IPS-NIHi7 (cell line): ENCODE measurements at regions not wholly inside any gene's neighbourhood (a gene's known extent, or its start where the extent isn't known, plus 50 kb on each side); places are given as distances from the start of the nearest gene placed in this dataset.
"Not testable (repeated sequence)": the region's sequence is repeated elsewhere in the genome, so short reads cannot be mapped to it uniquely, and the experiment has no call there.

Experiments used
- DNase-seq: peaks from one replicate; pipeline ENCODE4 v3.0.0; 2012; ENCODE audit warnings: mixed read lengths; ENCODE audit errors: extremely low spot score

- peak; percentile 63 for DNase-seq
Measured at GRCh38 chr17:71003736-71004135, 834.4 kb downstream of the KCNJ2 start.

- no peak for DNase-seq
Measured at GRCh38 chr17:71004413-71004812, 835.1 kb downstream of the KCNJ2 start.

DNA sequence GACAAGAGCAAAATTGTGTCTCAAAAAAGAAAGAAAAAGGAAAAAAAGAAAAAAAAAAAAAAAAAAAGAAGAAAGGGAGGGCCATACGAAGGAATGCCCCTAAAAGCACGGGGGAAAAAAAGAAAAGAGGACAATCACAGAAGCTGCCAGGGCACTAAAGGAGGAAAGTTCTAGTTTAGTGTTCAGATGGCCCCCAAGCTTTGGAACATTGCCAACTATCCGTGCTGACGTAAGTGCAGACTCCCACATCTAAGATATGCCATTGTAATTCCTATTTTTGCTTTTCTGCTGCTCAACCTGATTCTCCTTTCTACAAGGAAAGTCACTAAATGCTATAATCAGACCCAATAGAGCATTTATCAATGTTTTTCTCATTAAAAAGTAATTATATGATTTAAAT, 842.1 kb downstream of the KCNJ2 start:
- DNase-seq = no peak

- no peak for DNase-seq
Measured at GRCh38 chr17:71019699-71020098, 850.4 kb downstream of the KCNJ2 start.

DNA sequence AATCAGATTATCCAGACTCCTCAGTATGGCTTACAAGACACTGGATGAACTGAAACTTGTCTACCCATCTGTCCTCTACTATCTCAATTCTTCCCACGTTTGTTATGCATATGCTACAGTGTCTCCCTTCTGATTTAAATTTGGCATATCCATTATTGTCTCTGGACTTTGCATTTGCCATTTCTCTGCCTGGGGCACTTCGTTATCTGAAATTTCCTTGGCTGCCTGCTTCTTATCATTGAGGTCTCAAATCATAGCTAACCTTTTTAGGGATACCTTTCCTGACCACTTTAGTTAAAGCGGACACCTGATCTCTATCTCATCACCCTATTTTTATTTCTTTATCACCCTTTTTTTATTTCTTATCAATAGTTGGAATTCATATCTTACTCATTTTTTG, 853.4 kb downstream of the KCNJ2 start:
- no peak for DNase-seq

DNA sequence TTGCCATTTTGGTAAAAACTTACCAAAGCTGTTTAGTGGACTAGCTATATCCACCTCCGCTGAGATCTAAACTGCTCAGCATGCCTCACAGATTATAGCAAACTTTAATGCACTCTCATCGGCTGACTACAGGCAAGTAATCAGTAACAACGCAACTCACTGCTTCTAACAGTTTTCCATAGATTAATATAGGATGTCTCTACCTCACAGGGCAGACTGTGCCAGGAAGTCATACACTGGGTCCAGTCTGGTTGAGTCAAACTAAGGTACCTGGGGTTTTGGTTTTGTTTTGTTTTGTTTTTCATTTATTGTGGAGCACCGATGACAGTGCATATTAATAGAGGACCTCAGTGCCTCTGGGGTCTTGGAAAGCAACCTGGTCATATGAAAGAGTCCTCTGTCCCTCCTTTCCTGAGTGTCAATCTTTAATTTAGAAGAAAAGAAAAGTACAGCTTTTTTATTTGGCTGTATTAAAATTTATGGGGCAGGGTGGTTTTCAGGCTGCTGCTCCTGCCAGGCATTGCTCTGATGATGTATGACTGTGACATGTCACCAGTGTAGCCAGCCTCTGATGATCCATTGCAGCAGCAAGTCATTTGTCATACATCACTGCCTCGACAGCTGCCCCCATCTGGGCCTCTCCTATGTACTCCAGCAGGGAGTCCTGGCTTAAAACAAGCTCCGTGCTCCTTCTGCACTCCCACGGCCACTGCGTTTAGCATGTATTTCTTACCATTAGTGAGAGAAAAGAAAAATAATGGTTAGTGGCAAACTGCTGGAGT, 854.1 kb downstream of the KCNJ2 start:
- DNase-seq = no peak

GRCh38 chr17:71024172-71024571, 854.8 kb downstream of the KCNJ2 start:
- DNase-seq = no peak

DNA sequence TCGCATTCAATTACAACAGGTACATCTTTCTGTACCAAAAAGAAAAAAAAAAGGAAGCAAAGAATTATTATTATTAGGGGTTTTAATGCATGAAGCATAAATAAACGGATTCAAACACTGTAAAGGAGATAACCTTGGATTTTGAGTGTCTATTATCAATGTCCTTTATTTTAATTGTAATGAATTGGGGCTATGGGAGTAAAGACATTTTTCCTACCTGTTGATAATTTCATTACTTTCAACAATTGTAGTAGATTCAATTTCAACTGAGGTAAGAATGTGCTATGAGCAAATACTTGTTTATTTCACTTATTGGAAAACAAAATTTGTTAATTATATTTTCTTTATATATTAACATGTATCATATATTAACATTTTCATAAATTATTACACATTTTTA, 855.6 kb downstream of the KCNJ2 start:
- DNase-seq = no peak

DNA sequence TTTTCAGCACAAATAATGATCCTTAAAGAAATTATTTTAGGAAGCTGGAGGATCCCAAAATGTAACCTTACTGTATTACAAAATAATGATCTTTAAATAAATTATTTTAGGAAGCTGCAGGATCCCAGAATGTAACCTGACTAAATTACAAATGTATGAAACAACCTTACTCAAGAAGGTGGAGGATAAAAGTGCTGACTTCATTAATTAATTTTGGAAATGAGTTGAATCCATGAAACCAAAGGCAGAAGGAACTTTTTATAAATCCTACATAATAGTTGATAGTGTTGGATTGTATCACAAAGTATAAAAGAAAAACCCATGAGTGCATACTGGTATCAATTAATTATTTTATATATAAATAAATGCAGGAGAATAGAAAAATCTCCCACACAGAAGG, 859.9 kb downstream of the KCNJ2 start:
- DNase-seq = no peak

- not testable (repeated sequence) for DNase-seq
Measured at GRCh38 chr17:71031286-71031685, 862.0 kb downstream of the KCNJ2 start.

GRCh38 chr17:71032746-71033273, 863.5 kb downstream of the KCNJ2 start:
- peak; percentile 75 for DNase-seq

GRCh38 chr17:71033336-71033735, 864.0 kb downstream of the KCNJ2 start:
- DNase-seq = peak; percentile 31

- no peak for DNase-seq
Measured at GRCh38 chr17:71035226-71035625, 865.9 kb downstream of the KCNJ2 start.

GRCh38 chr17:71037386-71037785, 868.1 kb downstream of the KCNJ2 start:
- DNase-seq = no peak

GRCh38 chr17:71039391-71039790, 870.1 kb downstream of the KCNJ2 start:
- DNase-seq = no peak

GRCh38 chr17:71052971-71053370, 883.6 kb downstream of the KCNJ2 start:
- DNase-seq = no peak

DNA sequence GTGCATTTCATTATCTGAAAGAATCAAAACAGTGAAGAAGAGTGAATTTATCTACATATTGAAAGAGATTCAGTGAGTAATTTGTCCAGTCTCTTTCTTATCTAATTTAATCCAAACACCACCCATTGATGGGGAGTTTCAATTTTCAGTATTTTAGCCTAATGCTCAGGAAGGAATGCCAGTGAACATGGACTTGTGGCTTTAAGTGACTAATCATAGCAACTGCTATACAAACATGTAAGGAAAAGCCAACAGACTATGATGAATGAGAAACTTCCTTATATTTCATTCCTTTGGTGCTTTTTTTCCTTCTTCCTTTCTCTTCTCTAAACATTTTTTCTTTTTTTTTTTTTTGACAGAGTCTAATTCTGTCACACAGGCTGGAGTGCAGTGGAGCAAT, 885.8 kb downstream of the KCNJ2 start:
- DNase-seq = no peak

GRCh38 chr17:71057448-71057847, 888.1 kb downstream of the KCNJ2 start:
- DNase-seq = no peak

DNA sequence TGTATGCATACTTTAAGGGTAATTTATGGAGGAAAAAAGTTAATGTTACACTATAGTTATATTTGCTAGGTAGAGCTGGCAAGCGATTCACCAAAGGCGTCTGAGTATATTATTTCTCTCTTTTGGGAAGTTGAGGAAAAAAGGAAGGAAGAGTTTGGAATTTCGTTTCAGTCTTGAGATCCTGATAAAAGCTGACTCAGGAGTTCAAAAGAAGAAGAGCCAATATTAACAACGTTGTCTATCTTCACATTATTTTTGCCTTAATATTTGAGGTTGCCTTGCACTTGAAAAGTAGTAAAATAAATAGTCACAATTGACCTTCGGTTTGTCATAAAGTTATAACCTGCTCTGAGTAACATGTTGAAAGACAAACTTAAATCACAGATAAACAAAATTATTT, 888.6 kb downstream of the KCNJ2 start:
- DNase-seq = no peak

DNA sequence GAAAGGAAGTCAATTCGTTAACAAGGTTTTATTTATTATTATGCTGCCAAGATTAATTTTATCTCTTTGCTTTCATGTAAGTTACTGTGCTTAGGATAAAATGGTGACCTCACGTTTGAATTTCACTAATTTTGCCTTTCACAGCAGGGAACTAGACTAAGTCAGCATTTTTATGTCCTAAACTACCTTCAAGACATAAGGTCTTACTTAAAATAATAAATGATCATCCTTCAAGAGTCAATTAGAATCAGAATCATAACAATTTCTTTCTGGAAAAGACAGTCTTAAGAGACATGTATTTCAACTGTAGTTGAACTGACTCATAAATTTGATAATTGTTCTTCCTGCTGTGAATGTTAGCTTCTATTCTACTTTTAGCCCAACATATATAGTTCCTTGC, 893.8 kb downstream of the KCNJ2 start:
- no peak for DNase-seq

- DNase-seq = no peak
Measured at GRCh38 chr17:71063559-71063958, 894.2 kb downstream of the KCNJ2 start.

DNA sequence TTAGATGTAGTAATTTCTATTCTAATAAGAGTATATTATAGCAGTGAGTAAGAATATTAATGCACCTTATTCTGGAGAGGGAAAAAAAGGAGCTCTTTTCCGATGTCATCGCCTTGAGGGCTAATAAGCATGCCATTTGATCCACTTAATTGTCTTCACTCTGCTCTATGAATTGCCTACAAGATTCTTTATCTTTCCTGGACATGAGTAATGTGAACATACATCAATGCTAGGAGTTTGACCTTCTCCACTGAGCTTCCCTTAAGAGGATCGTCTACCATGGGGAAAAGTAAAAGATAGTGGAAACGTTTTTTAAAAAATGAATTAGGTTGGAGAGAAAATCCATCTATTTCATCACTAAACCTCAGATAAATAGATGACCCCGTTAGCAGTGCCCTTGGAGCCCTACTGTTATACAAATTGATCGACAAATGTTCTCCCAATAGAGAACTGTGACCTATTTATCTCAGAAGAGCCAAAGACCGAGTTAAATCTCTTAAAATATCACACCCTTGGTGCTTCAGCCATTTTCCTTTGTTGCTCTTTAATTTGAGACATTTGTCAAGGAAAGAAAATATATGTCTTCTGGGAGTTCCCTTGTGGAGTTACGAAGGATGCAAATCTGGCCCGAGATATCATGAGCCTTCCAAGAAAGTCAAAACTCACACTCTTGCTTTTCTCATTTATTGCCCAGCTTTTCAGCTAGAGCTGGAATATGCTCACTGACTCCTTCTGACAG, 898.5 kb downstream of the KCNJ2 start:
- DNase-seq = no peak

DNA sequence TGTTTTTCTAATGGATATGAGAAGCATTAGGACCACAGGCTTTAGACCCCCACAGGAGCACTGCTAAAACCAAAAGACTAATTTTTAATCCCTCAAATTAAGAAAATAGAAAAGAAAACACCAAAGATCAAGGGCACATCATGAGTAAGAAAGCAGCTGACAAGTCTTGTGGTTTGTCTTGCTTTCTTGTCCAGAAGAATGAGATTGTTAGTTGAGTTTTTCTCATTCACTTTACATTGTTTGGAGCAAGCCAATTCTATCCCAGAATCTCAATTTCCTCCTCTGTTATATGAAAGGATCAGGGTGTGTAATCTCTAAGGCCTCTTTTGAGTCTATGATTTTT, 899.0 kb downstream of the KCNJ2 start:
- DNase-seq = no peak
